ENCODE measurements at regions not wholly inside any gene's neighbourhood (a gene's known extent, or its start where the extent isn't known, plus 50 kb on each side); places are given as distances from the start of the nearest gene placed in this dataset.
"Not testable (repeated sequence)": the region's sequence is repeated elsewhere in the genome, so short reads cannot be mapped to it uniquely, and the experiment has no call there.

GRCh38 chr7:138339229-138339628 lies 120.8 kb upstream of the TRIM24 start:
- H3K36me3 ChIP-seq (ENCODE audit: control insufficient read depth, insufficient read depth, low read length); H3K27ac ChIP-seq (ENCODE audit: insufficient read depth, low read depth, low read length, poor library complexity, severe bottlenecking); H3K9me3 ChIP-seq (ENCODE audit: control insufficient read depth, low read length); H3K4me1 ChIP-seq (ENCODE audit: control insufficient read depth, insufficient read depth, low read length); H3K4me3 ChIP-seq (ENCODE audit: insufficient read depth, low read depth, low read length); H3K27me3 ChIP-seq (ENCODE audit: control insufficient read depth, insufficient read depth, low read length, poor library complexity, severe bottlenecking): not testable (repeated sequence)
- WGBS, 2 experiments = 91 to 98% methylated on average over 7 of the region's 7 CpGs

- no peak overlapping the region for H3K4me3 ChIP-seq (ENCODE audit: insufficient read depth, low read depth, low read length)
- 90 to 97% methylated on average over 4 of the region's 4 CpGs for WGBS, 2 experiments
- no peaks in the 10 kb centered on the region for H3K36me3 ChIP-seq (ENCODE audit: control insufficient read depth, insufficient read depth, low read length)
- no peak overlapping the region for H3K27ac ChIP-seq (ENCODE audit: insufficient read depth, low read depth, low read length, poor library complexity, severe bottlenecking)
- H3K27me3 ChIP-seq (ENCODE audit: control insufficient read depth, insufficient read depth, low read length, poor library complexity, severe bottlenecking) = no peaks in the 10 kb centered on the region
- no peaks in the 10 kb centered on the region for H3K4me1 ChIP-seq (ENCODE audit: control insufficient read depth, insufficient read depth, low read length)
- H3K9me3 ChIP-seq (ENCODE audit: control insufficient read depth, low read length) = peaks cover 3% of the 10 kb centered on the region
These were observed 117.1 kb upstream of the TRIM24 start for GRCh38 chr7:138342990-138343389.

GRCh38 chr7:138345567-138345966 lies 114.5 kb upstream of the TRIM24 start:
- Histone ChIP-seq H3K36me3 (ENCODE audit: control insufficient read depth, insufficient read depth, low read length) (no peaks in the 10 kb centered on the region), H3K9me3 (ENCODE audit: control insufficient read depth, low read length) (peaks cover 3% of the 10 kb centered on the region), H3K27me3 (ENCODE audit: control insufficient read depth, insufficient read depth, low read length, poor library complexity, severe bottlenecking) (no peaks in the 10 kb centered on the region), H3K27ac (ENCODE audit: insufficient read depth, low read depth, low read length, poor library complexity, severe bottlenecking) (no peak overlapping the region), H3K4me1 (ENCODE audit: control insufficient read depth, insufficient read depth, low read length) (no peaks in the 10 kb centered on the region), H3K4me3 (ENCODE audit: insufficient read depth, low read depth, low read length) (no peak overlapping the region)
- 76 to 78% methylated on average over 3 of the region's 3 CpGs for WGBS, 2 experiments

GRCh38 chr7:138346975-138347374 lies 113.1 kb upstream of the TRIM24 start:
- H3K4me1 ChIP-seq (ENCODE audit: control insufficient read depth, insufficient read depth, low read length) = no peaks in the 10 kb centered on the region
- WGBS, 2 experiments = 85 to 93% methylated on average over 2 of the region's 2 CpGs
- no peaks in the 10 kb centered on the region for H3K36me3 ChIP-seq (ENCODE audit: control insufficient read depth, insufficient read depth, low read length)
- no peaks in the 10 kb centered on the region for H3K27me3 ChIP-seq (ENCODE audit: control insufficient read depth, insufficient read depth, low read length, poor library complexity, severe bottlenecking)
- H3K27ac ChIP-seq (ENCODE audit: insufficient read depth, low read depth, low read length, poor library complexity, severe bottlenecking) = no peak overlapping the region
- H3K4me3 ChIP-seq (ENCODE audit: insufficient read depth, low read depth, low read length) = no peak overlapping the region
- H3K9me3 ChIP-seq (ENCODE audit: control insufficient read depth, low read length) = peaks cover 3% of the 10 kb centered on the region

- peaks cover 3% of the 10 kb centered on the region for H3K9me3 ChIP-seq (ENCODE audit: control insufficient read depth, low read length)
- no peaks in the 10 kb centered on the region for H3K36me3 ChIP-seq (ENCODE audit: control insufficient read depth, insufficient read depth, low read length)
- no peaks in the 10 kb centered on the region for H3K4me1 ChIP-seq (ENCODE audit: control insufficient read depth, insufficient read depth, low read length)
- no peak overlapping the region for H3K4me3 ChIP-seq (ENCODE audit: insufficient read depth, low read depth, low read length)
- 94 to 95% methylated on average over 6 of the region's 6 CpGs for WGBS, 2 experiments
- H3K27me3 ChIP-seq (ENCODE audit: control insufficient read depth, insufficient read depth, low read length, poor library complexity, severe bottlenecking) = no peaks in the 10 kb centered on the region
- no peak overlapping the region for H3K27ac ChIP-seq (ENCODE audit: insufficient read depth, low read depth, low read length, poor library complexity, severe bottlenecking)
These were observed 110.0 kb upstream of the TRIM24 start for GRCh38 chr7:138349841-138350700.

GRCh38 chr7:138350701-138351357 lies 109.2 kb upstream of the TRIM24 start:
- Histone ChIP-seq H3K4me3 (ENCODE audit: insufficient read depth, low read depth, low read length) (no peak overlapping the region), H3K27ac (ENCODE audit: insufficient read depth, low read depth, low read length, poor library complexity, severe bottlenecking) (no peak overlapping the region), H3K4me1 (ENCODE audit: control insufficient read depth, insufficient read depth, low read length) (no peaks in the 10 kb centered on the region), H3K9me3 (ENCODE audit: control insufficient read depth, low read length) (peaks cover 1% of the 10 kb centered on the region), H3K36me3 (ENCODE audit: control insufficient read depth, insufficient read depth, low read length) (no peaks in the 10 kb centered on the region), H3K27me3 (ENCODE audit: control insufficient read depth, insufficient read depth, low read length, poor library complexity, severe bottlenecking) (no peaks in the 10 kb centered on the region)
- 94 to 95% methylated on average over 2 of the region's 2 CpGs for WGBS, 2 experiments

GRCh38 chr7:138352570-138353461 lies 107.2 kb upstream of the TRIM24 start:
- Histone ChIP-seq H3K36me3 (ENCODE audit: control insufficient read depth, insufficient read depth, low read length) (no peaks in the 10 kb centered on the region), H3K27me3 (ENCODE audit: control insufficient read depth, insufficient read depth, low read length, poor library complexity, severe bottlenecking) (no peaks in the 10 kb centered on the region), H3K27ac (ENCODE audit: insufficient read depth, low read depth, low read length, poor library complexity, severe bottlenecking) (no peak overlapping the region), H3K4me1 (ENCODE audit: control insufficient read depth, insufficient read depth, low read length) (no peaks in the 10 kb centered on the region), H3K9me3 (ENCODE audit: control insufficient read depth, low read length) (no peaks in the 10 kb centered on the region), H3K4me3 (ENCODE audit: insufficient read depth, low read depth, low read length) (no peak overlapping the region)
- WGBS, 2 experiments = 88 to 92% methylated on average over 10 of the region's 10 CpGs

GRCh38 chr7:138354066-138354465 lies 106.0 kb upstream of the TRIM24 start:
- 83 to 90% methylated on average over 1 to 2 of the region's 2 CpGs for WGBS, 2 experiments
- no peak overlapping the region for H3K4me3 ChIP-seq (ENCODE audit: insufficient read depth, low read depth, low read length)
- H3K27me3 ChIP-seq (ENCODE audit: control insufficient read depth, insufficient read depth, low read length, poor library complexity, severe bottlenecking) = no peaks in the 10 kb centered on the region
- no peaks in the 10 kb centered on the region for H3K9me3 ChIP-seq (ENCODE audit: control insufficient read depth, low read length)
- no peak overlapping the region for H3K27ac ChIP-seq (ENCODE audit: insufficient read depth, low read depth, low read length, poor library complexity, severe bottlenecking)
- H3K36me3 ChIP-seq (ENCODE audit: control insufficient read depth, insufficient read depth, low read length) = no peaks in the 10 kb centered on the region
- no peaks in the 10 kb centered on the region for H3K4me1 ChIP-seq (ENCODE audit: control insufficient read depth, insufficient read depth, low read length)

- Histone ChIP-seq H3K27ac (ENCODE audit: insufficient read depth, low read depth, low read length, poor library complexity, severe bottlenecking) (no peak overlapping the region), H3K4me1 (ENCODE audit: control insufficient read depth, insufficient read depth, low read length) (no peaks in the 10 kb centered on the region), H3K4me3 (ENCODE audit: insufficient read depth, low read depth, low read length) (no peak overlapping the region), H3K36me3 (ENCODE audit: control insufficient read depth, insufficient read depth, low read length) (no peaks in the 10 kb centered on the region), H3K27me3 (ENCODE audit: control insufficient read depth, insufficient read depth, low read length, poor library complexity, severe bottlenecking) (no peaks in the 10 kb centered on the region), H3K9me3 (ENCODE audit: control insufficient read depth, low read length) (no peaks in the 10 kb centered on the region)
- WGBS, 2 experiments = 82 to 99% methylated on average over 3 of the region's 3 CpGs
These were observed 104.8 kb upstream of the TRIM24 start for GRCh38 chr7:138355254-138355653.

GRCh38 chr7:138358850-138359341 lies 101.2 kb upstream of the TRIM24 start:
- no peaks in the 10 kb centered on the region for H3K36me3 ChIP-seq (ENCODE audit: control insufficient read depth, insufficient read depth, low read length)
- H3K4me3 ChIP-seq (ENCODE audit: insufficient read depth, low read depth, low read length) = no peak overlapping the region
- 93 to 94% methylated on average over 7 of the region's 7 CpGs for WGBS, 2 experiments
- H3K27ac ChIP-seq (ENCODE audit: insufficient read depth, low read depth, low read length, poor library complexity, severe bottlenecking) = no peak overlapping the region
- H3K27me3 ChIP-seq (ENCODE audit: control insufficient read depth, insufficient read depth, low read length, poor library complexity, severe bottlenecking) = no peaks in the 10 kb centered on the region
- H3K9me3 ChIP-seq (ENCODE audit: control insufficient read depth, low read length) = no peaks in the 10 kb centered on the region
- no peaks in the 10 kb centered on the region for H3K4me1 ChIP-seq (ENCODE audit: control insufficient read depth, insufficient read depth, low read length)
